ENCODE measurements at regions not wholly inside any gene's neighbourhood (a gene's known extent, or its start where the extent isn't known, plus 50 kb on each side); places are given as distances from the start of the nearest gene placed in this dataset.

GRCh38 chr2:155026651-155027174 lies 328.2 kb downstream of the KCNJ3 start:
- peaks cover under 1% of the 10 kb centered on the region for H3K4me1 Mint-ChIP-seq
- Histone ChIP-seq H3K27ac (ENCODE audit: low read depth, low read length) (no peak overlapping the region), H3K4me3 (ENCODE audit: low read length) (no peak overlapping the region), H3K4me1 (ENCODE audit: control insufficient read depth, insufficient read depth, low read length) (peaks cover 1% of the 10 kb centered on the region), H3K9ac (ENCODE audit: extremely low read depth, low read length, poor library complexity, severe bottlenecking) (no peak overlapping the region), H3K36me3 (ENCODE audit: control insufficient read depth, insufficient read depth, low read length) (no peaks in the 10 kb centered on the region), H3K27me3 (ENCODE audit: control insufficient read depth, insufficient read depth, low read length, poor library complexity, severe bottlenecking) (no peaks in the 10 kb centered on the region), H3K9me3 (ENCODE audit: control insufficient read depth, low read length) (peaks cover 3% of the 10 kb centered on the region)
- DNase-seq = no peak
- H3K9me3 Mint-ChIP-seq = no peaks in the 10 kb centered on the region
- no peak overlapping the region for H3K4me3 Mint-ChIP-seq
- WGBS, 2 experiments (ENCODE audit: insufficient coverage in 1 of 2, insufficient read length in 1 of 2) = 100% methylated on average over 1 of the region's 1 CpG; no CpG with 5 or more reads in 1 of the 2 experiments
- TF ChIP-seq CTCF (conservative IDR thresholded peaks at IDR 0.05) = no peak
- H3K36me3 Mint-ChIP-seq (ENCODE audit: low read depth) = no peaks in the 10 kb centered on the region
- no peaks in the 10 kb centered on the region for H3K27me3 Mint-ChIP-seq (ENCODE audit: insufficient read depth)
- H3K27ac Mint-ChIP-seq = no peak overlapping the region

GRCh38 chr2:155023674-155024073 lies 325.2 kb downstream of the KCNJ3 start:
- H3K9me3 ChIP-seq (ENCODE audit: control insufficient read depth, low read length) = no peaks in the 10 kb centered on the region
- no peak overlapping the region for H3K9ac ChIP-seq (ENCODE audit: extremely low read depth, low read length, poor library complexity, severe bottlenecking)
- Mint-ChIP-seq H3K4me3 (no peak overlapping the region), H3K27me3 (ENCODE audit: insufficient read depth) (no peaks in the 10 kb centered on the region), H3K9me3 (no peaks in the 10 kb centered on the region), H3K27ac (no peak overlapping the region), H3K36me3 (ENCODE audit: low read depth) (no peaks in the 10 kb centered on the region), H3K4me1 (peaks cover 2% of the 10 kb centered on the region)
- H3K36me3 ChIP-seq (ENCODE audit: control insufficient read depth, insufficient read depth, low read length) = no peaks in the 10 kb centered on the region
- no peak overlapping the region for H3K4me3 ChIP-seq (ENCODE audit: low read length)
- no peak for TF ChIP-seq CTCF (conservative IDR thresholded peaks at IDR 0.05)
- H3K27me3 ChIP-seq (ENCODE audit: control insufficient read depth, insufficient read depth, low read length, poor library complexity, severe bottlenecking) = no peaks in the 10 kb centered on the region
- DNase-seq = no peak
- peaks cover 4% of the 10 kb centered on the region for H3K4me1 ChIP-seq (ENCODE audit: control insufficient read depth, insufficient read depth, low read length)
- H3K27ac ChIP-seq (ENCODE audit: low read depth, low read length) = no peak overlapping the region
- 97 to 100% methylated on average over 1 of the region's 1 CpG for WGBS, 2 experiments (ENCODE audit: insufficient coverage in 1 of 2, insufficient read length in 1 of 2)

- H3K4me1 ChIP-seq (ENCODE audit: control insufficient read depth, insufficient read depth, low read length) = peaks cover 4% of the 10 kb centered on the region
- Mint-ChIP-seq H3K27me3 (ENCODE audit: insufficient read depth) (no peaks in the 10 kb centered on the region), H3K36me3 (ENCODE audit: low read depth) (no peaks in the 10 kb centered on the region), H3K27ac (no peak overlapping the region), H3K4me1 (peaks cover 2% of the 10 kb centered on the region), H3K9me3 (no peaks in the 10 kb centered on the region), H3K4me3 (no peak overlapping the region)
- H3K4me3 ChIP-seq (ENCODE audit: low read length) = no peak overlapping the region
- H3K36me3 ChIP-seq (ENCODE audit: control insufficient read depth, insufficient read depth, low read length) = no peaks in the 10 kb centered on the region
- H3K27me3 ChIP-seq (ENCODE audit: control insufficient read depth, insufficient read depth, low read length, poor library complexity, severe bottlenecking) = no peaks in the 10 kb centered on the region
- H3K9ac ChIP-seq (ENCODE audit: extremely low read depth, low read length, poor library complexity, severe bottlenecking) = no peak overlapping the region
- no peak for DNase-seq
- no peak for TF ChIP-seq CTCF (conservative IDR thresholded peaks at IDR 0.05)
- H3K9me3 ChIP-seq (ENCODE audit: control insufficient read depth, low read length) = no peaks in the 10 kb centered on the region
- no peak overlapping the region for H3K27ac ChIP-seq (ENCODE audit: low read depth, low read length)
Observed at GRCh38 chr2:155022531-155022930, 324.0 kb downstream of the KCNJ3 start.

All from endodermal cell (in vitro differentiated cells).